Neural progenitor cell (in vitro differentiated cells): ENCODE measurements at regions not wholly inside any gene's neighbourhood (a gene's known extent, or its start where the extent isn't known, plus 50 kb on each side); places are given as distances from the start of the nearest gene placed in this dataset.

Source experiments
- EZH2 ChIP-seq: fragments of 200-600 bp; sonication (generic); IDR thresholded peaks from 2 replicates; pipeline ENCODE4 v1.6.1; 2017; ENCODE audit warnings: antibody characterized with exemption, mild to moderate bottlenecking, moderate library complexity
- EZH2phosphoT487 ChIP-seq: fragments of 200-600 bp; sonication (generic); IDR thresholded peaks from 2 replicates; pipeline ENCODE4 v1.6.1; 2017; ENCODE audit warnings: antibody characterized with exemption
- TF ChIP-seq, protein P1 (sequence below): fragments of 200-600 bp; sonication (generic); IDR thresholded peaks from 2 replicates; pipeline ENCODE4 v1.5.1; 2017; ENCODE audit warnings: antibody characterized with exemption, mild to moderate bottlenecking

DNA sequence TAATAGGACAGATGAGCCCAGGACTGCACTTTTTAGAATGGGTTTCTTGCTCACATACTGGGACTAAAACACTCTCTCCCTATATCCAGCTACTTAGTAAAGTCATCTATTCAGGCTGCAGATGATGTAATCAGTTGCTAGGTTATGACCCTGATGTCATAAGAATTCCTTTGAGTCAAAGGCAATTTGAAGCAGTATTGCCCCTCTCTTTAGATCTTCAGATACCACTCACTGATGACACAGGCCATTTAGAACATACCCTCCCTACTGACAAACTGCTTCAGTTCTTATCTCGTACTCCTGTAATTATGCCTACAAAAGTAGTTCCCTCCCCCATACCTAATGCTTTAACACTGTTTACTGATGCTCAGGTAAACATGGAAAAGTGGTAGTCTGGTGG, 450.1 kb upstream of the RASGRP1 start:
- TF ChIP-seq, protein P1, sequence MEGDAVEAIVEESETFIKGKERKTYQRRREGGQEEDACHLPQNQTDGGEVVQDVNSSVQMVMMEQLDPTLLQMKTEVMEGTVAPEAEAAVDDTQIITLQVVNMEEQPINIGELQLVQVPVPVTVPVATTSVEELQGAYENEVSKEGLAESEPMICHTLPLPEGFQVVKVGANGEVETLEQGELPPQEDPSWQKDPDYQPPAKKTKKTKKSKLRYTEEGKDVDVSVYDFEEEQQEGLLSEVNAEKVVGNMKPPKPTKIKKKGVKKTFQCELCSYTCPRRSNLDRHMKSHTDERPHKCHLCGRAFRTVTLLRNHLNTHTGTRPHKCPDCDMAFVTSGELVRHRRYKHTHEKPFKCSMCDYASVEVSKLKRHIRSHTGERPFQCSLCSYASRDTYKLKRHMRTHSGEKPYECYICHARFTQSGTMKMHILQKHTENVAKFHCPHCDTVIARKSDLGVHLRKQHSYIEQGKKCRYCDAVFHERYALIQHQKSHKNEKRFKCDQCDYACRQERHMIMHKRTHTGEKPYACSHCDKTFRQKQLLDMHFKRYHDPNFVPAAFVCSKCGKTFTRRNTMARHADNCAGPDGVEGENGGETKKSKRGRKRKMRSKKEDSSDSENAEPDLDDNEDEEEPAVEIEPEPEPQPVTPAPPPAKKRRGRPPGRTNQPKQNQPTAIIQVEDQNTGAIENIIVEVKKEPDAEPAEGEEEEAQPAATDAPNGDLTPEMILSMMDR = no peak
- no peak for TF ChIP-seq EZH2
- no peak for TF ChIP-seq EZH2phosphoT487
